ENCODE measurements at regions not wholly inside any gene's neighbourhood (a gene's known extent, or its start where the extent isn't known, plus 50 kb on each side); places are given as distances from the start of the nearest gene placed in this dataset.

DNA sequence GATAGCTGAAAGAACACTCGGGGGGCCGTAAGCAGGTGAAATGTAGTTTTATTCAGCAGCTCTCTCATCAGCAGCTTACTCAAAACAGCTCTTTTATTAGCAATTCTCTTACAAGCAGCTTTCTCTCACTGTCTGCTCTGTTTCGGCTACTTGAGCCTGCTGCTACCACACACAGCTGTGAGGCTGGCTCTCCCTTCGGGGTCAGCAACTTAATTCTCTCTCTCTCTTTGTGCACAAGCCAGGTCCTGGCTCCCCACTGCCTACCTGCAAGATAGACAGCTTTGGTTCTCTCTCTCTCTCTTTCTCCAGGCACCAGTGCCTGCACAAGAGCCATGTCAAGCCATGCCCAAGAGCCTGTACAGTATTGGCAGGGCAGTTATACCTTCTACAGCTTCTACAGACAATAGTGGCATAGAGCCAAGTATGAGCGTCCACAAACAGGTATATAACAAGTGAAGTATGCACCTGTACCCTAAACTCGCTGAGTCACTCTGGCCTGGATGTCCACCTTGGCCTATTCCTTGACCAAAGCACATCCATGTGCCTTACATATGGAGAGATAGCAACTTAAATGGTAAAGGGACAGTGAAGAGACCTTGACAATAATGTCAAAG is 110.8 kb downstream of the MTNR1B start:
- DNase-seq, result no peak

DNA sequence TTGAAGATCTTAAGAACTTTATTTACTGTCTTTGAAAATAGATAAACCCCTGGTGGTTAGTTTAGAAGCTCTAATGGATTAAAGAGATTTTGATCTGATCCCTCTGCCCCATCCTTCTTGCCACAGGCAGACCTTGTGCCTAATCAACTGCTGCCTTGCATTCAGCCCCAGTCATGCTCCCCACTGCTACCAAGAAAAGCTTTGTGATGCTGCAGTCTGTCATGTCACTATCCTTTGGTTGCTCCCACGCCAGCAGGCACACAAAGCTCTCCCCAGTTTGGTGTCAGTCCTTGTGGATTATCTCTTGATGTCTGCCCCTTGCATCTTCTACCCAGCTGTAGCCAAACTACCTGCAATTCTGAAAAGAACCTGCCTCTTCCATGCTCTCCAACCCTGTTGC is 112.2 kb downstream of the MTNR1B start:
- no peak for DNase-seq

DNA sequence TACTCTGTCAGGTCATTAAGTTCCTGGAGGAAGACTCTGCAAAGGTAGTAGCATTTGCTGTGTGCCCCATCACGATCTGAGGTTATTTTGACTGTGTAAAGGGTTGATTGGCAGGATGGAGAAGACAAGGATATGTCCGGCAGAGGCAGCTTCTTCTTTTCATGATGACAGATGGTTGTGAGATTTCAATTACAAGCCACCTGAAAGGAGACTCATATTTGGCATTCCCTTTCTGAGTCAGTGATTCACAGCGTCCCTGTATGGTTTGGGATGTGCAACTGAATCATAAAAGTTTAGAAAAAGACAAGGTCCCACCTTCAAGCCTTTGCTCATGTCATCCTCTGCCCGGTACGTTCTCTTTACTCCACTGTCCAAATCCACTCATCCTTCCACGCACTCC is 113.4 kb downstream of the MTNR1B start:
- no peak for DNase-seq

DNA sequence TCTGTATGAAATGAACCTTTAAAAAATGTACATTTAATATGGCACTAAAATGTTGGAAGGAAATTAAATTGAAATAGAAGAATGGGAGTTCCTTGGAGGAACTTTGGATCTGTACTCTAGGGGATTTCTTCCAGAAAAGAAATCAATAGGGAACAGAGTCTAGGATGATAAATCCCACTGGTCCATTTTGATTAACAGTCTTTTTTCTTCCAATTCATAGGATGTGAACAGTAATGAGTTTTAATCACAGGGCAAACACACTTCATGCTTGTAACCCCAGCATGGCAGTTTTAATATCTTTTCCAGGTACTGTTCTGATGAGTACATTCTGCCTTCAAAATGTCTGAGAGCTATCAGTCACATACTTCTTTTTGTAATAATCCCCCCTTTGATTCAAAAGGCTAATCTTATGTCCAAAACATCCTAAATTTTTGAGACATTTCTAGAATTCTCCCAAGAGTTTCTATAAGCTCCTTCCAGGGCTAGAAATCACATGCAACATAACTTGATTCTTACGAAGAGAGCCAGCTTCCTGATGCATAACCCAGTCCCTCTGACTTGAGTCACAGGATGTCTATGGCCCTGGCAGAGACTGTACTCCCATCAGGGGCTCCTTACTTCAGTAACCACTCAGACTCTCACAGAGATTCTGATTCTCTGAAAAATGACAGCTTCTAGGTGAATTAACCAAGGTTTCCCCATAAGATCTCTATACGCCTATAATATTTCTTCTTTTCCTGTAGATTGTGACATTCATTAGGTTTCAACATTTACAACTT is 112.9 kb downstream of the SLC36A4 start:
- DNase-seq, result no peak

DNA sequence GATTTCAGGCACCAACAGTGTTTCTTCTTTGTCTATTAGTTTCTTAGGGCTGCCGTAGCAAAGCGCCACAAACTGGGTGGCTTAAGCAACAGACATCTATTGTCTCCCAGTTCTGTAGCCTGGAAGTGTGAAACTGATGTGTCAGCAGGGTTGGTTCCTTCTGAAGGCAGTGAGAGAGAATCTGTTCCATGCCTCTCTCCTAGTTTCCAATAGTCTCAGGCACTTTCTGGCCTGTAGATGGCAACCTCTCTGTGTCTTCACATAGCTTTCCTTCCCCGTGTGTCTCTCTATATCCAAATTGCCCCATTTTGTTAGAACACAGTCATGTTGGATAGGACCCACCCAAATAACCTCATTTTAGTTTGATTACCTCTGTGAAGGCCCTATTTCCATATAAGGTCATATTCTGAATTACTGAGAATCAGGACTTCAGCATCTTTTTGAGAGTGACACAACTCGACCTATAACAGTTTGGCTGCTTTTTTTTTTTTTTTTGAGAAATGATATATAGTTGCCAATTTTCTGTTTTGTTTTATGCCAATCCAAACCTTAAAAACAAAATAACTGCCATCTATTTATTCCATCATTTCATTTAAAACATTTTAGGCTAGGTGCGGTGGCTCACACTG is 108.2 kb downstream of the SLC36A4 start:
- no peak for DNase-seq
